Muscle of leg (tissue), 3 donors: ENCODE measurements at regions not wholly inside any gene's neighbourhood (a gene's known extent, or its start where the extent isn't known, plus 50 kb on each side); places are given as distances from the start of the nearest gene placed in this dataset.

Experiments used
- DNase-seq: peaks from one replicate; pipeline ENCODE4 v3.0.0; 2013
- H3K27ac ChIP-seq: one replicate; pipeline ENCODE4 v1.5.1; 2013; ENCODE audit warnings: mild to moderate bottlenecking, low read length, control low read depth
- H3K27me3 ChIP-seq: one replicate; pipeline ENCODE4 v1.6.1; 2013; ENCODE audit warnings: low read length; ENCODE audit not compliant: control insufficient read depth, insufficient read depth
- H3K36me3 ChIP-seq: one replicate; pipeline ENCODE4 v1.6.1; 2013; ENCODE audit warnings: low read length; ENCODE audit not compliant: control insufficient read depth, insufficient read depth
- H3K4me1 ChIP-seq: one replicate; pipeline ENCODE4 v1.6.1; 2013; ENCODE audit warnings: low read length; ENCODE audit not compliant: control insufficient read depth, insufficient read depth
- H3K4me3 ChIP-seq: one replicate; pipeline ENCODE4 v1.5.1; 2013; ENCODE audit warnings: low read length, control low read depth
- H3K9me3 ChIP-seq: replicated peaks from 2 replicates; pipeline ENCODE4 v1.6.1; 2013; ENCODE audit warnings: low read depth, low read length; ENCODE audit not compliant: control insufficient read depth
- WGBS: methylation state at CpG from one replicate; pipeline ENCODE4 v1.1.5; 2013; ENCODE audit warnings: missing lambda C conversion rate; ENCODE audit not compliant: insufficient coverage; 5-methylcytosine and 5-hydroxymethylcytosine counted together

DNA sequence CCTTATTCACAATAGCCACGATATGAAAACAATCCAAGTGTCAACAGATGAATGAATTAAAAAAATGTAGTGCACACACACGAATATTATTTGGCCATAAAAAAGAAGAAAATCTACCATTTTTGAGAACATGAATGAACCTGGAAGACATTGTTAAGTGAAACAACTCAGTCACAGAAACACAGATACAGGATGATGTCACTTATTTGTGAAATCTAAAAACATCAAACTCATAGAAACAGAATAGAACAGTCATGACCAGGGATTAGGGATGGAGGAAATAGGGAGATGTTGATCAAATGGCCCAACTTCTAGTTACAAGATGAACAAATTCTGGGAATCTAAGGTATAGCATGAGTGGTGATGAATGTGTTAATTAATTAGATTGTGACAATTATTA lies 72.3 kb downstream of the MACIR start:
- Histone ChIP-seq H3K4me3 (no peak overlapping the region), H3K4me1 (no peaks in the 10 kb centered on the region), H3K9me3 (no peaks in the 10 kb centered on the region), H3K27ac (no peak overlapping the region), H3K36me3 (no peaks in the 10 kb centered on the region), H3K27me3 (no peaks in the 10 kb centered on the region)
- WGBS = no CpG with 5 or more reads among the region's 2 CpGs
- no peak for DNase-seq
